DMS114 treated with DMSO at 0.1 percent for 48 hours (cell line): ENCODE measurements at regions not wholly inside any gene's neighbourhood (a gene's known extent, or its start where the extent isn't known, plus 50 kb on each side); places are given as distances from the start of the nearest gene placed in this dataset.

Experiments used
- DNase-seq: peaks from one replicate; lab custom pipeline; 2025; ENCODE audit not compliant: unreplicated experiment; lab: John Stamatoyannopoulos, UW

GRCh38 chr13:97110936-97111335, 111.2 kb upstream of the MBNL2 start:
- no peak for DNase-seq

- no peak for DNase-seq
Measured at GRCh38 chr13:97111756-97112155, 110.4 kb upstream of the MBNL2 start.

- no peak for DNase-seq
Measured at GRCh38 chr13:97112446-97113152, 109.5 kb upstream of the MBNL2 start.

- no peak for DNase-seq
Measured at GRCh38 chr13:97113231-97114001, 108.7 kb upstream of the MBNL2 start.

- no peak for DNase-seq
Measured at GRCh38 chr13:97114651-97115050, 107.5 kb upstream of the MBNL2 start.

- DNase-seq, result no peak
Measured at GRCh38 chr13:97116754-97117153, 105.4 kb upstream of the MBNL2 start.

GRCh38 chr13:97117388-97117910, 104.7 kb upstream of the MBNL2 start:
- no peak for DNase-seq

GRCh38 chr13:97119943-97120342, 102.2 kb upstream of the MBNL2 start:
- no peak for DNase-seq

- DNase-seq, result no peak
Measured at GRCh38 chr13:97120346-97120745, 101.8 kb upstream of the MBNL2 start.

GRCh38 chr13:97120976-97121375, 101.2 kb upstream of the MBNL2 start:
- no peak for DNase-seq

GRCh38 chr13:97121894-97122293, 100.2 kb upstream of the MBNL2 start:
- no peak for DNase-seq

- DNase-seq, result no peak
Measured at GRCh38 chr13:97122381-97122996, 99.6 kb upstream of the MBNL2 start.

- no peak for DNase-seq
Measured at GRCh38 chr13:97124206-97124605, 97.9 kb upstream of the MBNL2 start.

- DNase-seq, result no peak
Measured at GRCh38 chr13:97124915-97125809, 97.0 kb upstream of the MBNL2 start.

GRCh38 chr13:97125810-97126738, 96.1 kb upstream of the MBNL2 start:
- no peak for DNase-seq

- DNase-seq, result no peak
Measured at GRCh38 chr13:97127842-97128241, 94.3 kb upstream of the MBNL2 start.

GRCh38 chr13:97130190-97130589, 91.9 kb upstream of the MBNL2 start:
- no peak for DNase-seq

- no peak for DNase-seq
Measured at GRCh38 chr13:97131447-97131846, 90.7 kb upstream of the MBNL2 start.

- DNase-seq, result no peak
Measured at GRCh38 chr13:97133554-97133953, 88.6 kb upstream of the MBNL2 start.

GRCh38 chr13:97133955-97134354, 88.2 kb upstream of the MBNL2 start:
- no peak for DNase-seq
